Common myeloid progenitor, CD34-positive (primary cell): ENCODE measurements at regions not wholly inside any gene's neighbourhood (a gene's known extent, or its start where the extent isn't known, plus 50 kb on each side); places are given as distances from the start of the nearest gene placed in this dataset.

ENCODE experiments used
- CTCF ChIA-PET: fragments of 350-600 bp; sonication (Branson Sonifier 250); formaldehyde crosslinking; loops from one replicate; lab custom pipeline; 2021; ENCODE audit warnings: antibody characterized with exemption; lab: Charles Lee
- POLR2A ChIA-PET: fragments of 350-600 bp; sonication (Branson Sonifier 250); formaldehyde crosslinking; loops from one replicate; lab custom pipeline; 2021; ENCODE audit warnings: antibody characterized with exemption; lab: Charles Lee
- DNase-seq, 3 donors: peaks; one replicate each; pipeline versions ENCODE4 v3.0.0 to v3.0.0-alpha.2; 2013
- H3K27ac ChIP-seq, 2 experiments: 1 replicate in 1 of 2; 2 replicates in 1 of 2; pipeline ENCODE4 v1.7.0; 2013; ENCODE audit warnings: inconsistent platforms in 2 of 2, low read length in 2 of 2, mild to moderate bottlenecking in 2 of 2, low read depth in 1 of 2, moderate library complexity in 1 of 2; ENCODE audit not compliant: severe bottlenecking in 2 of 2, insufficient read depth in 1 of 2, poor library complexity in 1 of 2
- H3K27me3 ChIP-seq, 5 experiments: replicated peaks in 2 of 5; 1 replicate in 3 of 5; 2 replicates in 2 of 5; pipeline versions ENCODE4 v1.6.1 to v1.7.0; 2013; ENCODE audit warnings: low read length in 4 of 5, mild to moderate bottlenecking in 2 of 5, moderate library complexity in 2 of 5, inconsistent platforms in 1 of 5; ENCODE audit not compliant: insufficient read depth in 5 of 5, control insufficient read depth in 4 of 5
- H3K36me3 ChIP-seq, 4 experiments: 1 replicate in 2 of 4; 2 replicates in 2 of 4; pipeline versions ENCODE4 v1.6.1 to v1.7.0; 2013; ENCODE audit warnings: low read length in 3 of 4, control low read depth in 1 of 4, mild to moderate bottlenecking in 1 of 4; ENCODE audit not compliant: control insufficient read depth in 4 of 4, insufficient read depth in 4 of 4
- H3K4me1 ChIP-seq, 4 experiments: 1 replicate in 3 of 4; 2 replicates in 1 of 4; pipeline versions ENCODE4 v1.6.1 to v1.7.1; 2013; ENCODE audit warnings: low read length in 3 of 4, mild to moderate bottlenecking in 3 of 4, control low read depth in 1 of 4, inconsistent platforms in 1 of 4, moderate library complexity in 1 of 4; ENCODE audit not compliant: control insufficient read depth in 4 of 4, insufficient read depth in 4 of 4; ENCODE audit errors: control extremely low read depth in 1 of 4
- H3K4me3 ChIP-seq, 7 experiments: 1 replicate in 4 of 7; 2 replicates in 3 of 7; pipeline versions ENCODE4 v1.5.1 to v1.7.0; 2013; ENCODE audit warnings: mild to moderate bottlenecking in 7 of 7, low read length in 6 of 7, moderate library complexity in 6 of 7, inconsistent platforms in 2 of 7, low read depth in 2 of 7, control low read depth in 1 of 7; ENCODE audit not compliant: insufficient read depth in 4 of 7, control insufficient read depth in 1 of 7; ENCODE audit errors: extremely low read depth in 1 of 7
- H3K9me3 ChIP-seq, 5 experiments: 1 replicate in 4 of 5; 2 replicates in 1 of 5; pipeline versions ENCODE4 v1.6.1 to v1.7.1; 2013; ENCODE audit warnings: low read length in 4 of 5, mild to moderate bottlenecking in 2 of 5, inconsistent platforms in 1 of 5, low read depth in 1 of 5, moderate library complexity in 1 of 5; ENCODE audit not compliant: control insufficient read depth in 4 of 5, insufficient read depth in 2 of 5; ENCODE audit errors: control extremely low read depth in 1 of 5
- WGBS: methylation state at CpG from one replicate; pipeline ENCODE4 v1.1.5; 2013; ENCODE audit not compliant: insufficient coverage; 5-methylcytosine and 5-hydroxymethylcytosine counted together

DNA sequence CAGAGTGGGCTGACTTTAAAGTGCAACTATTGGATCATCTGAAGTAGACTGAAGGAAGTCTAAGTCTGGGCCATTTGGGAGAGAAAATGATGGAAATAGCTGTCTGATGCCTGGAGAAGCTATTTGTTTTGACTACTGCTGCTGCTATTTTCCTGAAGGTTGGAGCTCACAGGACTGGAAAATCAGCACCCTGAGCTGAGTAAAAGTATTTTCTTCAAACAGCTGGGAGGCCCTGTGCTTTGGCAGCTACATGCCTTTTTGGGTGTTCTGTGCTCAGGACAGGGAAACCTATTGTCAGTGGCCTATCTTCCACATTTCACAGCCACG is 302.6 kb downstream of the ENC1 start:
- Histone ChIP-seq H3K36me3 (no peaks in the 10 kb centered on the region), H3K4me1 (peaks cover 0 to 11% (median 0%) of the 10 kb centered on the region in 4 experiments), H3K27me3 (peaks cover 0 to 34% (median 6%) of the 10 kb centered on the region in 5 experiments), H3K27ac (no peak overlapping the region), H3K9me3 (no peaks in the 10 kb centered on the region), H3K4me3 (no peak overlapping the region)
- WGBS: no CpG with 5 or more reads among the region's 1 CpG
- ChIA-PET POLR2A (no interaction called here), CTCF (interaction anchor here (0.8 to 1.4 kb wide), 4 partner anchors 28 to 305 kb away, joined by 3 read pairs; no protein-coding TSS in a partner anchor)
- DNase-seq: no peak

GRCh38 chr5:74337254-74337983 is 303.1 kb downstream of the ENC1 start:
- H3K27me3 ChIP-seq: peaks cover 0 to 38% (median 6%) of the 10 kb centered on the region in 5 experiments
- 78% methylated on average over 5 of the region's 9 CpGs for WGBS
- no peaks in the 10 kb centered on the region for H3K9me3 ChIP-seq
- peaks cover 0 to 11% (median 0%) of the 10 kb centered on the region in 4 experiments for H3K4me1 ChIP-seq
- peak in 1 of 3 donors; percentile 18 for DNase-seq
- ChIA-PET CTCF (interaction anchor here (0.8 to 1.4 kb wide), 3 partner anchors 28 to 306 kb away, joined by 3 read pairs; no protein-coding TSS in a partner anchor), POLR2A (no interaction called here)
- H3K36me3 ChIP-seq: no peaks in the 10 kb centered on the region
- no peak overlapping the region for H3K4me3 ChIP-seq
- no peak overlapping the region for H3K27ac ChIP-seq

DNA sequence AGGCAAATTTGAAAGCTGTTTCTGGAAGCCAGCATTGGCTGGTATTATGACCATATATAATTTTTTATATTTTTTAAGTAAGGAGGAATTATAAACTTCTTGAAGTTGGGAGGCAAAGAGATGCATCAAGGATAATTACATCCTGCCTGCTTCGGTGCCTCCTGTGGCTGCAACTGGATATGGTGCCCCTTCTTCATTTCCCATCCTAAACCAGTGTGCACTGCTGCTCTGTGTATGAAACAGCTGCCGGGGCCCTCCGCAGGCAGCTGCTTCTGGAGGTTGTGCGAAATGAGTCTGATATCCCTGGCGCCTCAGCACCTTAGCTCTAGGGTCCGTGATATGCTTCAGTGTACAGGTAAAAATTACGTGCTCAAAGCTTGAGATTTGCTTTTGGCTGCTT is 304.2 kb downstream of the ENC1 start:
- peaks cover 2 to 46% (median 6%) of the 10 kb centered on the region in 5 experiments for H3K27me3 ChIP-seq
- no peaks in the 10 kb centered on the region for H3K36me3 ChIP-seq
- POLR2A ChIA-PET: no interaction called here
- DNase-seq: no peak
- H3K27ac ChIP-seq: no peak overlapping the region
- WGBS: 78% methylated on average over 7 of the region's 7 CpGs
- H3K4me3 ChIP-seq: no peak overlapping the region
- no peaks in the 10 kb centered on the region for H3K9me3 ChIP-seq
- H3K4me1 ChIP-seq: peaks cover 0 to 11% (median 0%) of the 10 kb centered on the region in 4 experiments
- CTCF ChIA-PET: no interaction called here

- WGBS: 30% methylated on average over 4 of the region's 5 CpGs
- H3K36me3 ChIP-seq: no peaks in the 10 kb centered on the region
- ChIA-PET CTCF (interaction anchor here (0.6 to 1.4 kb wide), 2 partner anchors 72 to 309 kb away, joined by 3 read pairs; no protein-coding TSS in a partner anchor), POLR2A (no interaction called here)
- H3K27me3 ChIP-seq: peaks cover 2 to 51% (median 12%) of the 10 kb centered on the region in 5 experiments
- no peaks in the 10 kb centered on the region for H3K9me3 ChIP-seq
- DNase-seq: no peak
- peaks cover 0 to 11% (median 0%) of the 10 kb centered on the region in 4 experiments for H3K4me1 ChIP-seq
- no peak overlapping the region for H3K27ac ChIP-seq
- H3K4me3 ChIP-seq: no peak overlapping the region
Measured at GRCh38 chr5:74334762-74335384, 305.7 kb downstream of the ENC1 start.

DNA sequence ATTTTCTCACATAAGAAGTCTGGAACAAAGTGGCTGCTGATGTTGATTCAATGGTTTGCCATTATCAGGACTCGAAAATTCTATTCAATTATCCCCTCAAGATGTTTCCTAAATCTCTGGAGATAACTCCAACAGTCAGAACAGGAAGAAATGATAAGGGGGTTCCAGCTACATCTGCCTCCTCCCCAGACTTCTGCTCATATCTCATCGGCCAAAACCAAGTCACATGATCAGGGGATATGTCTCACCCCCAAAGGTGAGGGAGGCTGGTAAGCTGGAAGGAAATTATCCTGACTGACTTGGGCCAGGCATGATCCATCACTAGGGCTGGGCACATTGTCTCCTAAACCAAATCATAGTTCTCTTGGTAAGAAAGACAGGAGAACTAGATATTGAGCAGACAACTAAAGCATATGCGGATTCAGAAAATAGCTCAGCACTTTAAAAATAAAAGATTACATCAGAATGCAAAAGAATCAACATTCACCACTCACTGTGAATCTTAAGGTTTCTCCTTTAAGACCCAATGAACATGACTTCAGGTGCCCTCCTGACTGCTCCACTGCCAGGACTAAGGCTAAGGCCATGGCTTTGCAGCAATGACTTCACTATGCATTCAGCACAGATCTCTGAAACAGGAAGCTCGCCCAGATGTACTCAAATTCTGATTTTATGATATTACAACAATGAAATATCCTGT is 306.3 kb downstream of the ENC1 start:
- peaks cover 0 to 11% (median 0%) of the 10 kb centered on the region in 4 experiments for H3K4me1 ChIP-seq
- no peak overlapping the region for H3K27ac ChIP-seq
- POLR2A ChIA-PET: no interaction called here
- no peaks in the 10 kb centered on the region for H3K9me3 ChIP-seq
- CTCF ChIA-PET: interaction anchor here (0.6 to 1.4 kb wide), 2 partner anchors 73 to 310 kb away, joined by 3 read pairs; no protein-coding TSS in a partner anchor
- no peaks in the 10 kb centered on the region for H3K36me3 ChIP-seq
- 80% methylated on average over 1 of the region's 4 CpGs for WGBS
- H3K4me3 ChIP-seq: no peak overlapping the region
- peaks cover 0 to 53% (median 16%) of the 10 kb centered on the region in 5 experiments for H3K27me3 ChIP-seq
- DNase-seq: peak; percentile 25 to 53 (median 44)

GRCh38 chr5:74333430-74333829 is 307.1 kb downstream of the ENC1 start:
- H3K4me1 ChIP-seq: peaks cover 0 to 11% (median 0%) of the 10 kb centered on the region in 4 experiments
- H3K27ac ChIP-seq: no peak overlapping the region
- CTCF ChIA-PET: no interaction called here
- no peak for DNase-seq
- no peak overlapping the region for H3K4me3 ChIP-seq
- POLR2A ChIA-PET: no interaction called here
- H3K36me3 ChIP-seq: no peaks in the 10 kb centered on the region
- no peaks in the 10 kb centered on the region for H3K9me3 ChIP-seq
- H3K27me3 ChIP-seq: peaks cover 0 to 61% (median 18%) of the 10 kb centered on the region in 5 experiments
